DND-41 (cell line): ENCODE measurements at regions not wholly inside any gene's neighbourhood (a gene's known extent, or its start where the extent isn't known, plus 50 kb on each side); places are given as distances from the start of the nearest gene placed in this dataset.

Experiments used
- ATAC-seq: fragments of 200-7000 bp; cut with Tn5 transposase; 3 replicates; pipeline ENCODE4 v1.9.1; 2021; ENCODE audit warnings: low read depth; ENCODE audit not compliant: insufficient read depth
- DNase-seq: peaks from one replicate; pipeline ENCODE4 v3.0.0-alpha.2; 2020
- H2AFZ ChIP-seq: 2 replicates; pipeline ENCODE4 v1.6.0; 2012; ENCODE audit warnings: low read depth, low read length
- H3K27ac ChIP-seq: 2 replicates; pipeline ENCODE4 v1.5.1; 2012; ENCODE audit warnings: low read length, inconsistent platforms
- H3K27me3 ChIP-seq: fragments of 200-600 bp; sonication (generic); 2 replicates; pipeline ENCODE4 v1.6.0; 2012; ENCODE audit warnings: low read length, mild to moderate bottlenecking, inconsistent platforms; ENCODE audit not compliant: insufficient read depth, poor library complexity
- H3K36me3 ChIP-seq: 2 replicates; pipeline ENCODE4 v1.5.1; 2012; ENCODE audit warnings: low read length, inconsistent platforms; ENCODE audit not compliant: insufficient read depth
- H3K4me1 ChIP-seq: 2 replicates; pipeline ENCODE4 v1.5.1; 2012; ENCODE audit warnings: mild to moderate bottlenecking, low read length; ENCODE audit not compliant: insufficient read depth
- H3K4me2 ChIP-seq: 2 replicates; pipeline ENCODE4 v1.6.0; 2012; ENCODE audit warnings: mild to moderate bottlenecking, moderate library complexity, low read length, inconsistent platforms; ENCODE audit not compliant: insufficient read depth
- H3K4me3 ChIP-seq, 2 experiments: fragments of 200-600 bp in 1 of 2; shearing (Covaris generic) in 1 of 2; 2 replicates each; pipeline ENCODE4 v1.5.1; 2012 to 2016; ENCODE audit warnings: inconsistent platforms in 2 of 2, low read length in 2 of 2, mild to moderate bottlenecking in 2 of 2, low read depth in 1 of 2, moderate library complexity in 1 of 2
- H3K79me2 ChIP-seq: 2 replicates; pipeline ENCODE4 v1.6.0; 2012; ENCODE audit warnings: low read length, inconsistent platforms; ENCODE audit not compliant: insufficient read depth
- H3K9ac ChIP-seq: 2 replicates; pipeline ENCODE4 v1.6.0; 2012; ENCODE audit warnings: low read depth, mild to moderate bottlenecking, inconsistent platforms, low read length, moderate library complexity
- H3K9me3 ChIP-seq: 2 replicates; pipeline ENCODE4 v1.5.1; 2012; ENCODE audit warnings: low read length, moderate library complexity, mild to moderate bottlenecking, inconsistent platforms; ENCODE audit not compliant: insufficient read depth, severe bottlenecking
- H4K20me1 ChIP-seq: 2 replicates; pipeline ENCODE4 v1.6.0; 2012; ENCODE audit warnings: low read length; ENCODE audit not compliant: insufficient read depth
- CTCF ChIP-seq: IDR thresholded peaks from 2 replicates; pipeline ENCODE4 v1.5.1; 2012; ENCODE audit warnings: borderline replicate concordance, low read length, moderate library complexity, mild to moderate bottlenecking; ENCODE audit not compliant: poor library complexity, severe bottlenecking; ENCODE audit errors: extremely low read depth
- EZH2 ChIP-seq: IDR thresholded peaks from 3 replicates; pipeline ENCODE4 v1.6.1; 2012; ENCODE audit warnings: borderline replicate concordance, low read depth, mild to moderate bottlenecking, moderate library complexity, low read length, inconsistent platforms; ENCODE audit not compliant: severe bottlenecking

DNA sequence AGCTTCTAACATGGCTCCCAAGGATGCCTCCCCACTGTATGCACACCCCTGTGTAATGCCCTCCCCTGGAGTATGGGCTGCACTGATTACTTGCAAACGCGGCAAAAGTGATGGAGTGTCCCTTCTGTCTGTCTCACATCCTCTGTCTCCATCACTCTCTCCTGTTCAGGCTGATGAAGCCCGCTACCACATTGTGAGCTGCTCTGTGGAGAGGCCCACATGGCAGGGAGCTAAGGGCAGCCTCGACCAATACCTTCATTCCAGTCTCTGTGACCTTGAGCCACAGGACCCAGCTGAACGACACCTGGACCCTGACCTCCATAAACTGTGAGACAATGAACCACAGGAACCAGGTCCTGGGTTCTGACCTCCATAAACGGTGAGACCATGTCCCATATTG is 154.1 kb upstream of the ETV3 start:
- no peaks in the 10 kb centered on the region for H4K20me1 ChIP-seq
- no peaks in the 10 kb centered on the region for H3K79me2 ChIP-seq
- H3K36me3 ChIP-seq, result no peaks in the 10 kb centered on the region
- H3K9ac ChIP-seq, result no peak overlapping the region
- peaks cover 4% of the 10 kb centered on the region for H3K27me3 ChIP-seq
- H3K4me3 ChIP-seq, result no peak overlapping the region
- DNase-seq (no peak), ATAC-seq (no peak)
- H2AFZ ChIP-seq, result no peak overlapping the region
- TF ChIP-seq EZH2 (no peak), CTCF (no peak)
- H3K9me3 ChIP-seq, result no peaks in the 10 kb centered on the region
- H3K27ac ChIP-seq, result no peak overlapping the region
- no peaks in the 10 kb centered on the region for H3K4me1 ChIP-seq
- H3K4me2 ChIP-seq, result no peak overlapping the region

GRCh38 chr1:157291083-157291482 is 152.9 kb upstream of the ETV3 start:
- Histone ChIP-seq H3K9ac (no peak overlapping the region), H3K4me3 (no peak overlapping the region), H3K79me2 (no peaks in the 10 kb centered on the region), H3K4me2 (no peak overlapping the region), H3K27ac (no peak overlapping the region), H3K9me3 (no peaks in the 10 kb centered on the region), H2AFZ (no peak overlapping the region), H3K27me3 (peaks cover 8% of the 10 kb centered on the region), H3K36me3 (no peaks in the 10 kb centered on the region), H4K20me1 (no peaks in the 10 kb centered on the region), H3K4me1 (no peaks in the 10 kb centered on the region)
- no peak for TF ChIP-seq EZH2
- TF ChIP-seq CTCF, result no peak
- no peak for DNase-seq
- ATAC-seq, result no peak

DNA sequence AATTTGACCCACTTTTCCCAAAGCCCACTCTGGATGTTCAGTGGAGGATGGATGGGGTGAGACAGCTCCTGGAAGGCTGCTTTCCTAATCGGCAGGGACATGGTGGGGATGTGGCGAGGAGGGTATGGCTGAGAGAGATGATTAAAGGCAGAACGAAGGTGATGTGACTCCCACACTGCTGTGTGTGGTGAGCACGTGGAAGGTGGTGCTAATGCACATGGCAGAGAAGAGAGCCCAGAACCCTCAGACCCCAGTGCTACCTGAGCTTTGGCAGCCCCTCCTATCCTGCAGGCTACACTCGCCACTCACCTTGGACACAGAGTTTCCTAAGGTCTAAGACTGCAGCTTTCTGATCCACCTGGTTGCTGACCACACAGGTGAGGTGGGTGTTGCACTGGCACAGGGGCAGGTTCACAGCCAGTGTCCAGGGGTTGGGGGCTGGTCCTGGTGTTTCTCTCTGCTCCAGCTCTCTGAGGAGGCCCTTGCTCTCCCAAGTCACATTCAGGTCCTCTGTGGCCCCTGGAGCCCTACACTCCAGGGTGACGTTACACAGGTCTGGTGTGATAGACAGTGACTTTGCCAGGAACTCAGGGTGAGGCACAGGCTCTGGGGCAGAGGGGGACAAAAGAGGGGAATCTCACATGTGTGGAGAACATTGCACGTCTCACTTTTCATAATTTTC is 151.4 kb upstream of the ETV3 start:
- Histone ChIP-seq H3K9ac (no peak overlapping the region), H2AFZ (no peak overlapping the region), H3K4me3 (no peak overlapping the region), H3K9me3 (no peaks in the 10 kb centered on the region), H3K79me2 (no peaks in the 10 kb centered on the region), H3K4me2 (no peak overlapping the region), H3K36me3 (no peaks in the 10 kb centered on the region), H3K27ac (no peak overlapping the region), H4K20me1 (no peaks in the 10 kb centered on the region), H3K4me1 (no peaks in the 10 kb centered on the region), H3K27me3 (peaks cover 11% of the 10 kb centered on the region)
- no peak for ATAC-seq
- TF ChIP-seq CTCF, result no peak
- no peak for DNase-seq

- no peak overlapping the region for H3K4me3 ChIP-seq
- H3K4me1 ChIP-seq, result no peaks in the 10 kb centered on the region
- H3K27ac ChIP-seq, result no peak overlapping the region
- ATAC-seq (no peak), DNase-seq (no peak)
- no peaks in the 10 kb centered on the region for H3K79me2 ChIP-seq
- H4K20me1 ChIP-seq, result no peaks in the 10 kb centered on the region
- H3K27me3 ChIP-seq, result peaks cover 11% of the 10 kb centered on the region
- no peak overlapping the region for H2AFZ ChIP-seq
- TF ChIP-seq CTCF, result no peak
- no peak for TF ChIP-seq EZH2
- H3K36me3 ChIP-seq, result no peaks in the 10 kb centered on the region
- H3K9ac ChIP-seq, result no peak overlapping the region
- no peaks in the 10 kb centered on the region for H3K9me3 ChIP-seq
- H3K4me2 ChIP-seq, result no peak overlapping the region
These were observed 150.8 kb upstream of the ETV3 start for GRCh38 chr1:157288996-157289395.
